ENCODE measurements at regions not wholly inside any gene's neighbourhood (a gene's known extent, or its start where the extent isn't known, plus 50 kb on each side); places are given as distances from the start of the nearest gene placed in this dataset.
A peak's percentile ranks its signal among the peaks of the same experiment; 100 is the strongest.

- peak; percentile 88 for ATAC-seq
- Mint-ChIP-seq H3K9me3 (ENCODE audit: low read depth) (peaks cover 3% of the 10 kb centered on the region), H3K27me3 (no peaks in the 10 kb centered on the region), H3K27ac (peak overlapping the region; percentile 77), H3K36me3 (ENCODE audit: low read depth) (no peaks in the 10 kb centered on the region), H3K4me3 (peak overlapping the region; percentile 75), H3K4me1 (peaks cover 14% of the 10 kb centered on the region)
- ChIA-PET CTCF (interaction anchor here (2.1 kb wide), 1 partner anchor 22 kb away, joined by 11 read pairs; no protein-coding TSS in a partner anchor), POLR2A (interaction anchor here (0.6 to 1.8 kb wide), 4 partner anchors 22 to 251 kb away, joined by 3 to 18 read pairs (median 6); partner anchors contain the start of gene KDM4C)
- peak; percentile 93 for DNase-seq
- intact Hi-C loops (cut with DNase I, micrococcal nuclease): loop anchor here (1.0 to 5.0 kb wide), 6 partner anchors 12 to 1093 kb away; partner anchors contain the start of genes KDM4C (in 2 of the 2), DMAC1 (in 1 of the 2) and UHRF2 (in 1 of the 2)
Observed at GRCh38 chr9:6703898-6704639, 53.7 kb upstream of the KDM4C start.

GRCh38 chr9:6702707-6703106 is 55.1 kb upstream of the KDM4C start:
- peak; percentile 18 for ATAC-seq
- CTCF ChIA-PET: interaction anchor here (1.0 to 2.1 kb wide), 3 partner anchors 20 to 48 kb away, joined by 3 to 11 read pairs (median 4); no protein-coding TSS in a partner anchor
- POLR2A ChIA-PET: interaction anchor here (0.6 to 1.8 kb wide), 3 partner anchors 21 to 154 kb away, joined by 5 to 18 read pairs (median 7); partner anchors contain the start of gene KDM4C
- no peak for DNase-seq
- H3K4me1 Mint-ChIP-seq: peaks cover 14% of the 10 kb centered on the region
- no peaks in the 10 kb centered on the region for H3K36me3 Mint-ChIP-seq (ENCODE audit: low read depth)
- no peaks in the 10 kb centered on the region for H3K9me3 Mint-ChIP-seq (ENCODE audit: low read depth)
- H3K27ac Mint-ChIP-seq: peak overlapping the region; percentile 77
- H3K4me3 Mint-ChIP-seq: peak overlapping the region; percentile 75
- intact Hi-C loops (cut with DNase I, micrococcal nuclease): loop anchor here in 1 of 2 experiments (5.0 kb wide), 2 partner anchors 695 to 1095 kb away; partner anchors contain the start of gene DMAC1
- H3K27me3 Mint-ChIP-seq: no peaks in the 10 kb centered on the region

- ChIA-PET POLR2A (no interaction called here), CTCF (no interaction called here)
- H3K4me3 Mint-ChIP-seq: no peak overlapping the region
Observed at GRCh38 chr9:6696178-6696577, 50.6 kb upstream of the GLDC start.

GRCh38 chr9:6695121-6695814 is 49.7 kb upstream of the GLDC start:
- POLR2A ChIA-PET: no interaction called here
- Mint-ChIP-seq H3K27ac (no peak overlapping the region), H3K4me3 (no peak overlapping the region), H3K9me3 (ENCODE audit: low read depth) (no peaks in the 10 kb centered on the region), H3K27me3 (no peaks in the 10 kb centered on the region), H3K4me1 (no peaks in the 10 kb centered on the region), H3K36me3 (ENCODE audit: low read depth) (no peaks in the 10 kb centered on the region)
- DNase-seq (no peak), ATAC-seq (no peak)
- CTCF ChIA-PET: no interaction called here
- intact Hi-C loops (cut with DNase I, micrococcal nuclease): no loop called here

More at GRCh38 chr9:6696178-6696577, 50.6 kb upstream of the GLDC start:
- intact Hi-C loops (cut with DNase I, micrococcal nuclease): no loop called here
- Mint-ChIP-seq H3K4me1 (no peaks in the 10 kb centered on the region), H3K36me3 (ENCODE audit: low read depth) (no peaks in the 10 kb centered on the region), H3K9me3 (ENCODE audit: low read depth) (no peaks in the 10 kb centered on the region), H3K27ac (no peak overlapping the region), H3K27me3 (no peaks in the 10 kb centered on the region)
- ATAC-seq (no peak), DNase-seq (no peak)

Data from activated CD4-positive, alpha-beta T cell treated with anti-CD3 and anti-CD28 coated beads for 36 hours (primary cell).